ENCODE measurements at regions not wholly inside any gene's neighbourhood (a gene's known extent, or its start where the extent isn't known, plus 50 kb on each side); places are given as distances from the start of the nearest gene placed in this dataset.

DNA sequence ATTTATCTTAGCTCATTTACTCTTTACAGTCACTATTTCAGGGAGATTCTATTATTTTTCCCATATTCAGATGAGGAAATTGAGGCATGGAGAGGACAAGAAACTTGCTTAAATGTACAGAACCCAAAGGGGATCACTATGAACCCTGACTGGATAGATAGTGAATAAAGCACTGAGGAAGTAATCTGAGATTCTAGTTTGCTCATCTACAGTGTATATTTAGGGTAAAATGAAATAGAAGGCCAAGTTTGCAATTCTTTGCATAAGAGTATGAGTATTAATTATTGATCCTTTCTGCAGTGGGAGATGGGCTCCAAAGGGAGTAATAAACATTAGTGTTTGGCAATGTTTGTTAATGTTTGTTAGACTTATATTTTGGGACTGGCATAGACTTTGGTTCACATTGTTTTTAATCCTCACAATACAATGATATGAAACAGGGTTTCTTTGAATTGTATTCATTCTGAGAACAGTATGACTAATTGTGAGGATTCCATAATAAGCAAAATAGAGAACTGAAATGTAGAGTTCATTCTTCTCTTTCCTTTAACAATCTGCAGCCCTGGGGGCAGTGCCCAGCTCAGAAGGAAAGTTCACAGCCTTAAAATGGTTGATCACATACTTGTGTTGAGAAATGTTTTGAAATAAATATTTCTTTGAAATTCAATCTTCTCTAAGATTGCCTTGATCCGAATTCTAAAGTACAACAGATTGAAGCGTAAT lies 131.0 kb upstream of the ZNF804B start:
- Histone ChIP-seq H3K36me3 (no peaks in the 10 kb centered on the region), H3K27me3 (no peaks in the 10 kb centered on the region), H3K4me3 (no peak overlapping the region), H3K9me3 (no peaks in the 10 kb centered on the region), H3K4me1 (peaks cover 0 to 5% (median 0%) of the 10 kb centered on the region in 4 donors), H3K27ac (peak overlapping the region in 2 of 4 donors; percentile 11 to 32)
- no peak for TF ChIP-seq POLR2A (IDR thresholded peaks at IDR 0.05)
- TF ChIP-seq EP300 (IDR thresholded peaks at IDR 0.05) = no peak
- TF ChIP-seq, protein P1, sequence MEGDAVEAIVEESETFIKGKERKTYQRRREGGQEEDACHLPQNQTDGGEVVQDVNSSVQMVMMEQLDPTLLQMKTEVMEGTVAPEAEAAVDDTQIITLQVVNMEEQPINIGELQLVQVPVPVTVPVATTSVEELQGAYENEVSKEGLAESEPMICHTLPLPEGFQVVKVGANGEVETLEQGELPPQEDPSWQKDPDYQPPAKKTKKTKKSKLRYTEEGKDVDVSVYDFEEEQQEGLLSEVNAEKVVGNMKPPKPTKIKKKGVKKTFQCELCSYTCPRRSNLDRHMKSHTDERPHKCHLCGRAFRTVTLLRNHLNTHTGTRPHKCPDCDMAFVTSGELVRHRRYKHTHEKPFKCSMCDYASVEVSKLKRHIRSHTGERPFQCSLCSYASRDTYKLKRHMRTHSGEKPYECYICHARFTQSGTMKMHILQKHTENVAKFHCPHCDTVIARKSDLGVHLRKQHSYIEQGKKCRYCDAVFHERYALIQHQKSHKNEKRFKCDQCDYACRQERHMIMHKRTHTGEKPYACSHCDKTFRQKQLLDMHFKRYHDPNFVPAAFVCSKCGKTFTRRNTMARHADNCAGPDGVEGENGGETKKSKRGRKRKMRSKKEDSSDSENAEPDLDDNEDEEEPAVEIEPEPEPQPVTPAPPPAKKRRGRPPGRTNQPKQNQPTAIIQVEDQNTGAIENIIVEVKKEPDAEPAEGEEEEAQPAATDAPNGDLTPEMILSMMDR (IDR thresholded peaks at IDR 0.05) = no peak
- no peak for DNase-seq (ENCODE audit: low spot score in 2 of 2)
- 51 to 52% methylated on average over 2 of the region's 2 CpGs for WGBS, 2 donors

- WGBS, 2 donors = 91 to 94% methylated on average over 2 of the region's 2 CpGs
- no peaks in the 10 kb centered on the region for H3K4me1 ChIP-seq
- no peak for DNase-seq (ENCODE audit: low spot score in 2 of 2)
These were observed 142.3 kb upstream of the ZNF804B start for GRCh38 chr7:88617185-88617584.

GRCh38 chr7:88615336-88615735 lies 144.2 kb upstream of the ZNF804B start:
- Histone ChIP-seq H3K9me3 (no peaks in the 10 kb centered on the region), H3K36me3 (no peaks in the 10 kb centered on the region), H3K4me1 (no peaks in the 10 kb centered on the region), H3K4me3 (no peak overlapping the region), H3K27me3 (no peaks in the 10 kb centered on the region), H3K27ac (no peak overlapping the region)
- no peak for DNase-seq (ENCODE audit: low spot score in 2 of 2)
- 82 to 91% methylated on average over 2 of the region's 2 CpGs for WGBS, 2 donors
- TF ChIP-seq, protein P1 (IDR thresholded peaks at IDR 0.05) = no peak
- TF ChIP-seq EP300 (IDR thresholded peaks at IDR 0.05) (no peak), POLR2A (IDR thresholded peaks at IDR 0.05) (no peak)

More at GRCh38 chr7:88617185-88617584, 142.3 kb upstream of the ZNF804B start:
- Histone ChIP-seq H3K27me3 (no peaks in the 10 kb centered on the region), H3K27ac (no peak overlapping the region), H3K9me3 (no peaks in the 10 kb centered on the region), H3K36me3 (no peaks in the 10 kb centered on the region), H3K4me3 (no peak overlapping the region)
- TF ChIP-seq, protein P1 (IDR thresholded peaks at IDR 0.05) = no peak
- TF ChIP-seq POLR2A (IDR thresholded peaks at IDR 0.05) = no peak
- TF ChIP-seq EP300 (IDR thresholded peaks at IDR 0.05) = no peak

- 42 to 53% methylated on average over 3 of the region's 3 CpGs for WGBS, 2 donors
- H3K4me1 ChIP-seq = no peaks in the 10 kb centered on the region
- H3K4me3 ChIP-seq = no peak overlapping the region
- no peaks in the 10 kb centered on the region for H3K9me3 ChIP-seq
- DNase-seq (ENCODE audit: low spot score in 2 of 2) = no peak
- no peak overlapping the region for H3K27ac ChIP-seq
- no peak for TF ChIP-seq POLR2A (IDR thresholded peaks at IDR 0.05)
- TF ChIP-seq EP300 (IDR thresholded peaks at IDR 0.05) = no peak
- TF ChIP-seq, protein P1 (IDR thresholded peaks at IDR 0.05) = no peak
- no peaks in the 10 kb centered on the region for H3K27me3 ChIP-seq
- no peaks in the 10 kb centered on the region for H3K36me3 ChIP-seq
These were observed 144.8 kb upstream of the ZNF804B start for GRCh38 chr7:88614736-88615135.

DNA sequence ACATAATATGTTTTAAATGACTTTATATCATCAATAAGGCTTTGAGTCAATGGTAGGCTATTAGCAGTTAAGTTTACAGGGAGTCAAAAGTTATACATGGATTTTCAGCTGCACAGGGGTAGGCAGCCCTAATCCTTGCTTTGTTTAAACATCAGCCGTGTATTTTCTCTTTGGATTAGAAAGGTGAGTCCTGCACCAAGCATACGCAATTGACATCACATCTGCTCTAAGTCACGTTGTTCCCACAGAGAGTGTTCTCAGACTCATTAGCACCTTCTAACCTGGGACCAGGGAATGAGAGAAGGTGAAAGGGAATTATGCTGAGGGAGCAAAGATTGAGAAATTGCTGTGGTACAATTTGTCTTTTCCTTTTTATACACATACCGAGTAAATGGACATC lies 148.6 kb upstream of the ZNF804B start:
- TF ChIP-seq EP300 (IDR thresholded peaks at IDR 0.05) (no peak), POLR2A (IDR thresholded peaks at IDR 0.05) (no peak)

More for the DNA sequence above, 148.6 kb upstream of the ZNF804B start:
- Histone ChIP-seq H3K4me3 (no peak overlapping the region), H3K9me3 (no peaks in the 10 kb centered on the region), H3K36me3 (no peaks in the 10 kb centered on the region), H3K27ac (no peak overlapping the region), H3K27me3 (no peaks in the 10 kb centered on the region), H3K4me1 (no peaks in the 10 kb centered on the region)
- WGBS, 2 donors = 88 to 91% methylated on average over 4 of the region's 4 CpGs
- DNase-seq (ENCODE audit: low spot score in 2 of 2) = no peak

Data from tibial nerve (tissue), 4 donors.